GM12865 (cell line): ENCODE measurements at regions not wholly inside any gene's neighbourhood (a gene's known extent, or its start where the extent isn't known, plus 50 kb on each side); places are given as distances from the start of the nearest gene placed in this dataset.

ENCODE experiments used
- DNase-seq: peaks from one replicate; pipeline ENCODE4 v3.0.0; 2010; ENCODE audit warnings: low read depth
- H3K4me3 ChIP-seq: 2 replicates; pipeline ENCODE4 v1.5.1; 2011; ENCODE audit warnings: mild to moderate bottlenecking, low read depth, low read length, control low read depth
- CTCF ChIP-seq: IDR thresholded peaks from 2 replicates; pipeline ENCODE4 v1.5.1; 2011; ENCODE audit warnings: low read length, control low read depth, low read depth, inconsistent platforms; ENCODE audit not compliant: insufficient read depth; ENCODE audit errors: missing control alignments

DNA sequence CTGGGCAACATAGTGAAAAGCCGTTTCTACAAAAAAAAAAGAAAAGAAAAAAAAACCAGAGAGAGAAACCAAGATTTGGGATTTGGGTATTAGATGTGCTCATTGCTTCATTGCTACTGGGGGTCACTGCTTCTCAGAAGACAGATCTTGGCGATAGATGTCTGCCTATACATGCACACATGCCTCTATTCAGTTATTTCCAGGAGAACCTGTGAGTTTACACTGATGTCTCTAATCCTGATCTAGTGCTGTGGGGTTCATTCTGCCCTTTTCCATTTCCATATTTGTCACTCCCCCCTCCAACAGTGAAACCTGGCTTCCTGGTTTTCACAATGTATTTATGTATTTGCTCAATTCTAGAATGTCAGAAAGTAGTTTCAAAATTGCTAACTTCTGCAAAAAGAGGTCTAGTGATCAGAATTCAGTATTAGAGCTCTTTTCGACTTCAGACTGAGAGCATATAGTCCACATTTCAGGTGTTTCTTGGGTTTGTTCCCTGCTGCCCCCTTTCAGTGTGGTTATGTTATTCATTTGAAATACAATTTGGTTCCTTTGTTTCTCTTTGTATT lies 111.0 kb downstream of the SLC25A47 start:
- no peak for TF ChIP-seq CTCF
- DNase-seq, result no peak

DNA sequence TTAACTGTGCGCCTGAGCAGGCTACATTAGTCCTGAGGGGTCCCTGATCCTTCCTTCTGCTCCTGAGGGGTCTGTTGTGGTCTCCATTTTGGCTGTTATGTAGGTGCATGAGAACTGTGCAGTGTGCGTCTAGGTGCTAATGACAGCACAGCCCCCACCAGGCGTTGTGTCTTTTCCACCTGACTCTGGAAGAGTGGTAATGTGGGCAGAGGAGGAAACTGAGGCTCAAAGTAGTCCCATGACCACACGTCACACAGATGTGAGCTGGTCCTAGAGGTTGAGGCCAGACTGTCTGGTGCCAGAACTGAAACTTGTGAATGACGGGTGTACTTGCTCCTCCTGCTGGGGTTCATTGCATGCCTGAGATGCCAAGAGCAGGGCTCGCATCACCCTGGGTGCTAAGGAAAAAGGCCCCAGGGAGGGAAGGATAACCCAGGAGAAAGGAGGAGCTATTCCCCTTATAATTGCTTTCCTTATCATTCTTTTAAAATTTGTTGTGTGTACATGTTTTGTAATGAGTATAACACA lies 111.8 kb downstream of the SLC25A47 start:
- DNase-seq, result no peak
- no peak overlapping the region for H3K4me3 ChIP-seq
- TF ChIP-seq CTCF, result no peak

More for the DNA sequence above, 111.0 kb downstream of the SLC25A47 start:
- H3K4me3 ChIP-seq, result no peak overlapping the region

DNA sequence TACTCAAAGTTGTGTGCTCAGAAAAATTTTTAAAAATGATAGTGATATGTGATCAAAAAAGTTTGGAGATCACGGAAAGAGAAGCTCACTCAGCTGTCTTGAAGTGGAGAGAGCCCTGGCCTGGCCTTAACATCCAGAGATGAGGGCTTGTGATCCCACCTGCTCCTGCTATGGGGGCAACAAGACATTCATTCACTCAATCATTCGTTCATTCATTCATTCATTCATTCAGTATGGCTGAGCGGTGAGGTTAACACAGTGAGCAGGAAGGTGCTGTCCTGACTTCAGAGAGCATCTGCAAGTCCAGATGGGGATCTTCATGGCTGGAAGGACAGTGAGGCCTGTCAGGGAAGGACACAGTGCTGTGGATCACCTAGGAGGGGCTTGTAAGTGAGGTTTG lies 112.3 kb downstream of the SLC25A47 start:
- H3K4me3 ChIP-seq, result no peak overlapping the region
- TF ChIP-seq CTCF, result no peak
- DNase-seq, result no peak

- no peak overlapping the region for H3K4me3 ChIP-seq
- DNase-seq, result no peak
- no peak for TF ChIP-seq CTCF
Observed at GRCh38 chr14:100436745-100437406, 113.7 kb downstream of the SLC25A47 start.

- no peak for TF ChIP-seq CTCF
- DNase-seq, result no peak
- H3K4me3 ChIP-seq, result no peak overlapping the region
Observed at GRCh38 chr14:100438271-100438670, 115.1 kb downstream of the SLC25A47 start.

GRCh38 chr14:100438678-100439592 lies 115.8 kb downstream of the SLC25A47 start:
- DNase-seq, result no peak
- no peak overlapping the region for H3K4me3 ChIP-seq
- no peak for TF ChIP-seq CTCF
